ENCODE measurements at regions not wholly inside any gene's neighbourhood (a gene's known extent, or its start where the extent isn't known, plus 50 kb on each side); places are given as distances from the start of the nearest gene placed in this dataset.
"Not testable (repeated sequence)": the region's sequence is repeated elsewhere in the genome, so short reads cannot be mapped to it uniquely, and the experiment has no call there.

DNA sequence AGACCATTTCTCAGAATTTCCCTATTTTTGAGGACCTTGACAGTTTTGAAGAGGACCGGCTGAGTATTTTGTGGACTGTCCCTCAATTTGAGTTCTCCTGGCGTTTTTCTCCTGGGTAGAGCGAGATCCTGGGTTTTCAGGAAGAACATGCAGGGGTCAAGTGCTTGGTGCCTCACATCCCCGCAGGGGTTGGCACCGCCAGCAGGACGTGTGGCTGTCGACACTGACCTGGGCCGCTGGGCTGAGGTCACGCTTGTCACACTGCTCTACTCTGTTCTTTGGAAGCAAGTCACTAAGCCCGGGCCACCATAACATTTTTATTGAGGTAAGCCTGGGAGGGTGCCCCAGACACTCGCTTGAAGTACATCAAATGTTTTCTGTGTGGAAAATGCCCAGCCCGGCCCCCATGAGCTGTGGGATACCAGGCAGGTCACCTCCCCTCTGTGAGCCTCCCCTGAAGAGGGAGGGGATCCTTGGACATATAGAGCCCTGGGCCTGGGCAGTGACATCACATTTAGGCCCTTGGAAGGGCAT is 112.0 kb downstream of the NPIPB11 start:
- not testable (repeated sequence) for DNase-seq

DNA sequence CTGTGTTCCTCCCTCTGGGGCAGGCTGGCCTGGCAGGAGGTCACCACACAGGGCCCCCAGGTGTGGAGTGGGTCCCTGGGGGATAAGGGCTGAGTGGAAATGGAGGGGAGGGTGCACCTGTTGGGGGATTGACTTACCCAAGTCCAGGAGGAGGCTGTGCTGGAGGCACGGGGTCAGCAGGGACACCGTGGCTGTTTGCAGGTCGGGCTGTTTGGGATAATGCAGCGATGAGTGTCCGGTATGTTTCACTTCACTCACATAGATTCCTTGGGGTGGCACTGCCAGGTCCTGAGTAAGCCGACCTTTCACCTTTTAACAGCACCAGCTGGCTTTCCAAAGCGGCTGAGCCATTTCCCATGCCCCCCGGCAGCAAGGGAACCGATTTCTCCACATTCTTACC is 113.0 kb downstream of the NPIPB11 start:
- DNase-seq, result not testable (repeated sequence)

DNA sequence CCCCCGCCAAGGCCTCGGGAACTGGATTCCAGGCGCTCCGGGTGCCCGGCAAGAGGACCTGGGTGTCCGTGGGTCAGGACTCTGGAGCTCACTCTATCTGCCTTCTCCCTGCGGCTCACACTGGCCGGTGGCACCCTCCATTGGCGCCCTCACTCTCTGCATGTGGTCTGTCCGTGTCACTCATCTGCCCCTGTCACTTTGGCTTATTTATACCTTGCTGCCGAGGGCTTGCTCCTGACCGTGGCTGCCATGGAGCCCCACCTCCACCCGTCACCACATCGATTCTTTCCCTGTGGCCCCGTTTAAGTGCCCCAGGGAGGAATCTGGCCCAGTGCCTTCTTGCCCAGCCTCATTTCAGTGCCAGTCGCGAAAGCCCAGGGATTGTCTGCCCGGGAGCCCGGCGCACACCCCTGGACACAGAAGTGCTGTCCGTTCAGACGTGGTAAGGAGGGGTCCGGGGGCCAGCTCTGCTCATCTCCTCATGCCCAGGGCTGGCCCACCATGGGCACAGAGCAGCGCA is 113.5 kb downstream of the NPIPB11 start:
- not testable (repeated sequence) for DNase-seq

DNA sequence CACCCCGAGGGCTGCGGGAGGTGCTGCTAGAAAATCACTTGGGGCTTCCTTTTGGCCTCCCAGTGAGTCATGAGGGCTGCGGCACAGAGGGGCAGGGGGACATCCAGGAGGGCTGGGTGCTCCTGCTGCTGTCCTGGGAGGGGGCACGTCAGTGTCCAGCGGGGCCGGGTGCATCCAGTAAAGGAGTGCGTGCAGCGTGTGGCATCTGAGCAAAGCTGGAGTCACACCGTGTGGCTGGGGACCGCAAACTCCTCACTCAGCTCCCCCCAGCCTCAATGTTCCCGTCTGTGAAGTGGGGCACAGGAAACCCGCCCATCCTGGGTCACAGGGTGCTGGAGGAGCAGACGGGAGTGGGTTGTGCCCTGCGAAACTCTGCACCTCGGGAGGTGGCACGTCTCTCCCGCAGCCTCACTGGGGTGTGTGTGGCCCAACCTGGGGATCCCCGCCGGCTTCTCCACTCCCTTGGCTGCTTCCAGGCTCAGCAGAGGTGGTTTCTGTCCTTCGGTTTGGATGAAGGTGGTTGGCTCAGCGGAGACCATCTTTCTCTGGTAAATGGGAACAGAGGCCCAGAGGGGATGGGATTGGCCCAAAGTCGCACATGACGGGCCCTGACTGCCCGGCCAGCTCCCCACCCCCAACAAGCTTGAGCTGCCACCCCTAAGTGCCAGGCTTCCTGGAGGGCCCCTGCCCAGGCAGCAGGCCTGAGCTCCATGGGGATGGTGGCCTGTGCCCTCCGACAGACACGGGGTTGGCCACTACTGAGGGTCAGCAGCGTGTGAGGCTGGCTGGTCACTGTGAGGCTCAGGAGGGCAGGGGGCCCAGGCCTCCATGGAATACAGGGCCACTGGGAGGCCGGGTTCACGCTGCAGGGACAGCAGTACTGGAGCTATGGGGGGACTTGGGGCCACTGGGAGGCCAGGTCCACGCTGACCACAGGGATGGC is 114.9 kb downstream of the NPIPB11 start:
- DNase-seq, result not testable (repeated sequence)

- DNase-seq, result peak; percentile 39
Observed at GRCh38 chr16:29290631-29291247, 115.8 kb downstream of the NPIPB11 start.

DNA sequence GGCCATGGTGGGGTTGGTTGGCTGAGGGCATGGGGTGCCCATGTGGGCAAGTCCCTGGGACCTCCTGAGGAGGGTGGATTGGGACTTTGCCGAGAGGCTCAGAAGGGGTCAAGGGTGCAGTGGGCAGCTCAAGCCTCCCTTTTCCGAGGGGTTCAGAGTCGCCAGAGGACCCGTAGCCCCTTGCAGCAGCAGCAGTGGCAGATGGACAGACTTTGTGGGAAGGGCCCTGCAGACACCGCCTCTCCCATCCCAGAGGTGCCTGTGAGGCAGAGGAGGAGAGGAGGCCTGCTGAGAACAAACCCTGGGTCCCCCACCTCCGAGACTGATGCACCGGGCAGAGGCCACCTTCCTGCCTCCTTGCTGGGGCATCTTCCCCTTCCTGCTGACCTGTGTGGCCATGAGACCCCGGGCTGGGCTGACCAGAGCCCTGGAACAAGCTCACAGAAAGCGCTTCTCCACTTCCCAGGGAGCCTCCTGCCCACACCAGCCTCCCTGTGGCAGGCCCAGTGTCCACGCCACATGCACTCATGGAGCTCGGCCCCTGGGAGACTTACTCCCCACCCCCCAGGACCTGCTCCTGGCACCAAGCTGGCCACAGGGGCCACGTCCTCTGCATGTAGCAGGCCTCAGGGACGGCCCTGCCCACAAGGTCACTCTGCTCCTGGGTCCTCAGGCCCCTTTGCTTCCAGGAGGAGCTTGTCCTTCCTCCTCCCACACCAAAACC is 116.8 kb downstream of the NPIPB11 start:
- DNase-seq, result not testable (repeated sequence)

DNA sequence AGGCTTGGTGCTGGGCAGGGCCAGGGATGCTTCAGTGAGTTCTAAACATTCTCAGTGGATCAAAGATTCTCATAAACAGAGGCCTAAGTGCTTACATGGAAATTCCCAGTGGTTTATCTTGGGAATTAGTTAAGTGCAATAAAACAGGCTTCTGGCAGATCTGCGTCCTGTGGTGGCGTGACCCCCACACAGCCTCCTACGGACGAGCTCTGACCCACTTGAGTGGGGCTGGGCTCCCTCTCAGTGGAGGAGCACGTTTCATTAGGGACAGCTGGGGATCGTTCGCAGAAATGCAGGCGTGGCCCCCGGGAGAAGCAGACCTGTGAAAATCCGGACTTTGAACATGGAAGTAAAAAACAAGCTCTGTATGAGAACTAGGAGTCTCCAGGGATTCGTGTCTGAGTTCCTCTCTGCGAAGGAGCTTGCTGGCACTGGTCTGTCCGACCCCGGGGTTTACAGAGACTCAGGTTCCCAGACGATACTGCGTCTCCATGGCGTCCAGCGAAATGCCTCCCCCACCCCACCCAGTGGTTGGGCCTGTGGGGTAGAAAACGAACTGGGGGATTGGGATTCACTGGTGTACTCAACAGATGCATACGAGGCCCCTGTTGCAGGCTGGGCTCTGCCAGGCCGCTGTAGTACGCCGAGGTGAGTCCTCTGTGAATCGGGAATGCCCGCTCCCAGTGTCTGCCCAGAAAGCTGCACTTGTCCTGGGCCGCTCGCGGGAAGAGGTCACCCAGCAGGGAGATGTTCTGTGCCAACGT is 117.6 kb downstream of the NPIPB11 start:
- not testable (repeated sequence) for DNase-seq

GRCh38 chr16:29287871-29288535 is 118.5 kb downstream of the NPIPB11 start:
- not testable (repeated sequence) for DNase-seq

DNA sequence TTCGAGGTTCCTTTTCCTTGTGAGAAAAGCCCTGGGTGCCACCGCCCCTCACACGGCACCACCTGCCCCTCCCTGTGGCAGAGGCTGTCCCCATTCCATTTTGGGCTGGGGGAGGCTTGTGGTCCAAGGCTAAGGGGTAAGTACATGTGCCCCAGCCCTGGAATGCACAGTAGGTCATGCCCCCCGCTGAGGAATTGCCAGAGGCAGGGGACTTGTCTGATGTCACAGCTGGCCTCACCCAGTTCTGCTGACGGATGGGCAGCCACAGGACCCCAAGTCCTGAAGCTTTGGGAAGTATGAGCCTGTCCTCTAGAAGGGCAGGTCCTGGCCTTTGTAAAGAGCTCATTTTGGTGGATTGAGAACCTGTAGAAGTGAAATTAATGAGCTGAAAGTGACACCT is 119.3 kb downstream of the NPIPB11 start:
- not testable (repeated sequence) for DNase-seq

DNA sequence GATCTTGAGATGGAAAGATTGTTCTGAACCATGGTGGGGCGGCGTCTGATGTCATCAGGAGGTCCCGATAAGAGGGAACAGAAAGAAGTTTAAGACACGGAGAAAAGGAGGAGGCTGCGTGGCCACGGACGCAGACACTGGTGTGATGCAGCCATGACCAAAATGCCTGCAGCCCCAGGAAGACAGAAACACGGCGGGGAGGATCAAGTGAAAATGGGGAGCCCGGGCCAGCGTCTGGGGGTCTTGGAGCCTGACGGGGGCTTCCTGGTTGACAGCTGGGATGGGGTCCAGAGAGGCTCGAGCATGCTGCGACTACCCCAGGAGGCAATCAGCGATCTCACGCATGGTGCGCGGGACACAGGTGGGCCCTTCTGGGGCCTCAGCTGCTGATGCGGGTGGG is 119.7 kb downstream of the NPIPB11 start:
- not testable (repeated sequence) for DNase-seq

- DNase-seq, result not testable (repeated sequence)
Observed at GRCh38 chr16:29286161-29286560, 120.3 kb downstream of the NPIPB11 start.

GRCh38 chr16:29285151-29285885 is 121.2 kb downstream of the NPIPB11 start:
- DNase-seq, result peak; percentile 19

DNA sequence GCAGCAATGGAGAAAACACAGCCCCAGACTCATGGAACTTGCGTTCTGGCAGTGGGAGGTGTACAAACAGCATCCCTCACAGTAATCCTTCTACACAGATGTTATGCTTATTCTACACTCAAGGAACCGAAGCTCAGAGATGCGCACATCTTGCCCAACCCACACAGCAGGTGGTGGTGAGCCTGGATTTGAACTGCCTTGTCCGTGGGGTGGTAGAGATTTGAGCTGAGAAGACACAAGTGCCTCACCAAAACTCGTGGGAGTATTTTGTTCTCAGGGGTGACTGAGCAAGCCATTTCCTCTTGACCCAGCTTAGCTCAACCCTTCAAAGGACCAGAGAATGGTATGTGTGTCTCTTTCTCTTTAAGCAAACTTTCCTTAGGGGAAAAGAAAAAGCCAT is 121.8 kb downstream of the NPIPB11 start:
- not testable (repeated sequence) for DNase-seq

- not testable (repeated sequence) for DNase-seq
Observed at GRCh38 chr16:29284159-29284558, 122.4 kb downstream of the NPIPB11 start.

GRCh38 chr16:29278097-29278871 is 128.2 kb downstream of the NPIPB11 start:
- DNase-seq, result not testable (repeated sequence)

DNA sequence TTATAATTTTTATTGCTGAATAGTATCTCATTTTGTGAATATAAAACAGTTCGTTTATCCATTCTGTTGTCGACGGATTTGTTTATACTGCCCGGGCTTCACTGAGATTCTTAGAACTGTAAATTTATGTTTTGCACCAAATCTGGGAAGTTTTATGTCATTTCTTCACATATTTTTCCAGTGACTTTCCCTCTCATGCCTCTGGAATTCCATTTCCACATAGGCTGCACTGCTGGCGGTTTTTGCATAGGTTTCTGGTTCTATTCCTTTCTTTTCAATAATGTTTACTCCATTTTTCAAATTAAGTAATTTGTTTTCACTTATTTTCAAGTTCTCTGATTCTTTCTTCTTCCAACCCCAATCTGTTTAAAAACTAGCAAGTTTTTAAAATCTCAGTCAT is 130.1 kb downstream of the NPIPB11 start:
- DNase-seq, result not testable (repeated sequence)

- DNase-seq, result not testable (repeated sequence)
Observed at GRCh38 chr16:29274055-29275035, 132.2 kb downstream of the NPIPB11 start.

- DNase-seq, result not testable (repeated sequence)
Observed at GRCh38 chr16:29273298-29274054, 133.0 kb downstream of the NPIPB11 start.
